Sigmoid colon (tissue), 4 donors: ENCODE measurements at regions not wholly inside any gene's neighbourhood (a gene's known extent, or its start where the extent isn't known, plus 50 kb on each side); places are given as distances from the start of the nearest gene placed in this dataset.

Experiments used
- CTCF ChIP-seq, 4 experiments: fragments of 450-650 bp in 3 of 4; fragments of 200-600 bp in 1 of 4; IDR thresholded peaks; one replicate each; pipeline ENCODE4 v1.5.1; 2016 to 2019; ENCODE audit warnings: antibody characterized with exemption in 4 of 4, mild to moderate bottlenecking in 3 of 4, moderate library complexity in 2 of 4
- EP300 ChIP-seq, 4 donors: sonication (generic); formaldehyde crosslinking; IDR thresholded peaks; one replicate each; pipeline ENCODE4 v1.6.1; 2017; ENCODE audit warnings: antibody characterized with exemption in 4 of 4
- POLR2A ChIP-seq, 2 donors: fragments of 450-650 bp; IDR thresholded peaks; one replicate each; pipeline ENCODE4 v1.6.1; 2016; ENCODE audit warnings: antibody characterized with exemption in 2 of 2, mild to moderate bottlenecking in 2 of 2, moderate library complexity in 2 of 2
- POLR2AphosphoS5 ChIP-seq, 4 donors: sonication (generic); formaldehyde crosslinking; IDR thresholded peaks; one replicate each; pipeline ENCODE4 v1.6.1; 2017; ENCODE audit warnings: antibody characterized with exemption in 4 of 4

- TF ChIP-seq CTCF (IDR thresholded peaks at IDR 0.05) (no peak), POLR2AphosphoS5 (IDR thresholded peaks at IDR 0.05) (no peak), POLR2A (IDR thresholded peaks at IDR 0.05) (no peak), EP300 (IDR thresholded peaks at IDR 0.05) (no peak)
Observed at GRCh38 chr4:124907881-124908280, 195.3 kb upstream of the ANKRD50 start.
